IMR-90 (cell line): ENCODE measurements at regions not wholly inside any gene's neighbourhood (a gene's known extent, or its start where the extent isn't known, plus 50 kb on each side); places are given as distances from the start of the nearest gene placed in this dataset.

Experiments used
- ATAC-seq: fragments of 200-7000 bp; cut with Tn5 transposase; 2 replicates; pipeline ENCODE4 v1.9.1; 2020; ENCODE audit warnings: low read depth, mild to moderate bottlenecking, moderate library complexity
- BruUV-seq: library from RNA; stranded (reverse); fragments of 400-500 nt; replicated peaks from 2 replicates; lab custom pipeline; 2021; lab: Mats Ljungman, UMichigan
- CTCF ChIA-PET: fragments of 300-600 bp; formaldehyde crosslinking; extraction: SDS; loops from one replicate; lab custom pipeline; 2021; ENCODE audit warnings: antibody characterized with exemption; lab: Yijun Ruan, JAX
- POLR2A ChIA-PET: fragments of 300-600 bp; sonication (Branson Sonifier 250); formaldehyde crosslinking; loops from one replicate; lab custom pipeline; 2022; ENCODE audit warnings: antibody characterized with exemption; ENCODE audit not compliant: unreplicated experiment; lab: Charles Lee
- DNase-seq: peaks from one replicate; pipeline ENCODE4 v3.0.0; 2013
- H2AFZ ChIP-seq: replicated peaks from 2 replicates; pipeline ENCODE3; 2013; ENCODE audit warnings: low read length, mild to moderate bottlenecking; ENCODE audit not compliant: poor library complexity
- H2AK5ac ChIP-seq: 2 replicates; pipeline ENCODE4 v1.6.1; 2013; ENCODE audit warnings: low read depth, low read length, inconsistent platforms
- H2AK9ac ChIP-seq: replicated peaks from 2 replicates; pipeline ENCODE3; 2013; ENCODE audit warnings: mild to moderate bottlenecking, low read depth, low read length, moderate library complexity; ENCODE audit not compliant: poor library complexity
- H2BK120ac ChIP-seq: 2 replicates; pipeline ENCODE4 v1.6.1; 2013; ENCODE audit warnings: low read depth, low read length, inconsistent platforms
- H2BK15ac ChIP-seq: 3 replicates; pipeline ENCODE4 v1.6.1; 2013; ENCODE audit warnings: low read depth, low read length, inconsistent platforms
- H2BK20ac ChIP-seq: 2 replicates; pipeline ENCODE4 v1.6.1; 2013; ENCODE audit warnings: low read depth, mild to moderate bottlenecking, inconsistent platforms, low read length, moderate library complexity
- H2BK5ac ChIP-seq: 2 replicates; pipeline ENCODE4 v1.6.1; 2013; ENCODE audit warnings: mild to moderate bottlenecking, low read depth, low read length, inconsistent platforms; ENCODE audit not compliant: poor library complexity, severe bottlenecking
- H3K14ac ChIP-seq: replicated peaks from 2 replicates; pipeline ENCODE4 v1.6.1; 2013; ENCODE audit warnings: low read depth, low read length, inconsistent platforms
- H3K18ac ChIP-seq: 2 replicates; pipeline ENCODE4 v1.6.1; 2013; ENCODE audit warnings: low read depth, low read length, control low read depth
- H3K23ac ChIP-seq: 2 replicates; pipeline ENCODE4 v1.6.1; 2013; ENCODE audit warnings: low read depth, low read length, inconsistent platforms
- H3K27ac ChIP-seq: 2 replicates; pipeline ENCODE4 v1.5.1; 2013; ENCODE audit warnings: mild to moderate bottlenecking, control low read depth, low read length; ENCODE audit not compliant: insufficient read depth
- H3K27me3 ChIP-seq: 2 replicates; pipeline ENCODE4 v1.6.1; 2013; ENCODE audit warnings: low read length; ENCODE audit not compliant: control insufficient read depth, insufficient read depth
- H3K36me3 ChIP-seq: 2 replicates; pipeline ENCODE4 v1.6.1; 2013; ENCODE audit warnings: low read length, mixed read lengths; ENCODE audit not compliant: control insufficient read depth, insufficient read depth
- H3K4ac ChIP-seq: 2 replicates; pipeline ENCODE4 v1.6.1; 2013; ENCODE audit warnings: low read depth, low read length, inconsistent platforms
- H3K4me1 ChIP-seq: 2 replicates; pipeline ENCODE4 v1.6.1; 2013; ENCODE audit warnings: low read length, mixed read lengths; ENCODE audit not compliant: control insufficient read depth, insufficient read depth
- H3K4me2 ChIP-seq: 2 replicates; pipeline ENCODE4 v1.6.1; 2013; ENCODE audit warnings: low read depth, mild to moderate bottlenecking, control low read depth, low read length, moderate library complexity
- H3K4me3 ChIP-seq: 2 replicates; pipeline ENCODE4 v1.5.1; 2013; ENCODE audit warnings: low read depth, mild to moderate bottlenecking, control low read depth, low read length, moderate library complexity; ENCODE audit not compliant: insufficient read depth
- H3K56ac ChIP-seq: 2 replicates; pipeline ENCODE4 v1.6.1; 2013; ENCODE audit warnings: low read length, inconsistent platforms; ENCODE audit not compliant: insufficient read depth; ENCODE audit errors: extremely low read depth
- H3K79me1 ChIP-seq, 2 experiments: 2 replicates each; pipeline ENCODE4 v1.6.1; 2013; ENCODE audit warnings: low read length in 2 of 2, inconsistent platforms in 1 of 2, low read depth in 1 of 2
- H3K9ac ChIP-seq: 2 replicates; pipeline ENCODE4 v1.6.1; 2013; ENCODE audit warnings: low read depth, low read length, control low read depth
- H3K9me1 ChIP-seq: 2 replicates; pipeline ENCODE4 v1.6.1; 2013; ENCODE audit warnings: low read length, inconsistent platforms; ENCODE audit not compliant: insufficient read depth
- H3K9me3 ChIP-seq: 2 replicates; pipeline ENCODE4 v1.6.1; 2013; ENCODE audit warnings: low read length; ENCODE audit not compliant: control insufficient read depth, insufficient read depth
- H4K20me1 ChIP-seq: 2 replicates; pipeline ENCODE4 v1.6.1; 2013; ENCODE audit warnings: low read length, inconsistent platforms; ENCODE audit not compliant: insufficient read depth
- H4K5ac ChIP-seq: 2 replicates; pipeline ENCODE4 v1.6.1; 2013; ENCODE audit warnings: mild to moderate bottlenecking, low read depth, low read length, control low read depth
- H4K8ac ChIP-seq, 2 experiments: 2 replicates each; pipeline ENCODE4 v1.6.1; 2013; ENCODE audit warnings: low read depth in 2 of 2, low read length in 2 of 2, control low read depth in 1 of 2, inconsistent platforms in 1 of 2
- H4K91ac ChIP-seq: 2 replicates; pipeline ENCODE4 v1.6.1; 2013; ENCODE audit warnings: low read depth, low read length, inconsistent platforms; ENCODE audit not compliant: insufficient read depth
- FOS ChIP-seq: fragments of 150-350 bp; IDR thresholded peaks from 2 replicates; pipeline ENCODE4 v1.6.1; 2016; ENCODE audit warnings: low read depth, low read length
- MXI1 ChIP-seq: IDR thresholded peaks from 2 replicates; pipeline ENCODE4 v1.6.1; 2012; ENCODE audit warnings: low read depth, mild to moderate bottlenecking, low read length, moderate library complexity, borderline replicate concordance
- RCOR1 ChIP-seq: IDR thresholded peaks from 2 replicates; pipeline ENCODE4 v1.6.1; 2012; ENCODE audit warnings: mild to moderate bottlenecking, low read length, improper control_type of control experiment; ENCODE audit not compliant: insufficient replicate concordance
- WGBS, 2 experiments: methylation state at CpG; one replicate each; pipeline versions ENCODE4 v1.1.5 to v1.1.7; 2013; ENCODE audit warnings: missing lambda C conversion rate in 2 of 2; ENCODE audit not compliant: insufficient read length in 1 of 2; ENCODE audit errors: extremely low coverage in 2 of 2; 5-methylcytosine and 5-hydroxymethylcytosine counted together
- dilution Hi-C: fragments of 300-500 bp; cut with HindIII; formaldehyde crosslinking; loops from one replicate; pipeline ENCODE4 v1.14.3; 2018; ENCODE audit warnings: low sequenced_read_pairs; ENCODE audit not compliant: unreplicated experiment
- in situ Hi-C: fragments of 300-500 bp; cut with MboI; formaldehyde crosslinking; loops from 3 replicates; pipeline ENCODE4 v1.14.3; 2019; ENCODE audit warnings: low sequenced_read_pairs, inconsistent platforms, mixed read lengths
- intact Hi-C: fragments of 100-400 bp; cut with micrococcal nuclease; formaldehyde crosslinking; loops from 2 replicates; pipeline ENCODE4 v1.10.0; 2022

GRCh38 chr3:81105789-81106488, 655.5 kb downstream of the GBE1 start:
- no peak overlapping the region for H3K18ac ChIP-seq
- no peak overlapping the region for H2BK120ac ChIP-seq
- 18% methylated on average over 2 of the region's 5 CpGs; no CpG with 5 or more reads in 1 of the 2 experiments for WGBS, 2 experiments
- no peak overlapping the region for H3K4me2 ChIP-seq
- no TSS peak for BruUV-seq
- H3K23ac ChIP-seq, result no peak overlapping the region
- no peaks in the 10 kb centered on the region for H3K4me1 ChIP-seq
- no peaks in the 10 kb centered on the region for H3K36me3 ChIP-seq
- no peak overlapping the region for H2BK20ac ChIP-seq
- intact Hi-C loops (no loop called here), in situ Hi-C loops (no loop called here), dilution Hi-C loops (no loop called here)
- no peaks in the 10 kb centered on the region for H3K9me1 ChIP-seq
- no peak overlapping the region for H4K91ac ChIP-seq
- H4K5ac ChIP-seq, result no peak overlapping the region
- DNase-seq (no peak), ATAC-seq (no peak)
- no peaks in the 10 kb centered on the region for H4K20me1 ChIP-seq
- no peak for TF ChIP-seq FOS
- no peak for TF ChIP-seq RCOR1
- no peak for TF ChIP-seq MXI1
- no peak overlapping the region for H2AFZ ChIP-seq
- no peaks in the 10 kb centered on the region for H3K79me1 ChIP-seq
- no peak overlapping the region for H3K14ac ChIP-seq
- ChIA-PET POLR2A (no interaction called here), CTCF (no interaction called here)
- H2AK9ac ChIP-seq, result no peak overlapping the region
- H2AK5ac ChIP-seq, result no peak overlapping the region
- no peaks in the 10 kb centered on the region for H3K27me3 ChIP-seq
- H3K56ac ChIP-seq, result no peak overlapping the region
- H3K27ac ChIP-seq, result no peak overlapping the region
- H3K9me3 ChIP-seq, result peaks cover 5% of the 10 kb centered on the region; the same call in 1 of the 2 replicates
- no peak overlapping the region for H2BK15ac ChIP-seq
- no peak overlapping the region for H2BK5ac ChIP-seq
- no peak overlapping the region for H4K8ac ChIP-seq
- H3K4ac ChIP-seq, result no peak overlapping the region
- H3K9ac ChIP-seq, result no peak overlapping the region
- no peak overlapping the region for H3K4me3 ChIP-seq
